Neuronal stem cell (in vitro differentiated cells): ENCODE measurements at regions not wholly inside any gene's neighbourhood (a gene's known extent, or its start where the extent isn't known, plus 50 kb on each side); places are given as distances from the start of the nearest gene placed in this dataset.

Experiments
- DNase-seq: peaks from one replicate; pipeline ENCODE4 v3.0.0-alpha.2; 2013; ENCODE audit warnings: low spot score
- H2AFZ ChIP-seq: one replicate; pipeline ENCODE4 v1.6.1; 2013; ENCODE audit warnings: mild to moderate bottlenecking, low read length, inconsistent platforms
- H2AK5ac ChIP-seq: 2 replicates; pipeline ENCODE4 v1.6.1; 2013; ENCODE audit warnings: low read depth, mild to moderate bottlenecking, inconsistent platforms, low read length, moderate library complexity, mixed read lengths
- H2BK120ac ChIP-seq: 2 replicates; pipeline ENCODE4 v1.6.1; 2013; ENCODE audit warnings: low read depth, mild to moderate bottlenecking, inconsistent platforms, low read length, moderate library complexity, mixed read lengths
- H2BK12ac ChIP-seq: one replicate; pipeline ENCODE4 v1.6.1; 2013; ENCODE audit warnings: low read length, inconsistent platforms
- H2BK15ac ChIP-seq: 2 replicates; pipeline ENCODE4 v1.6.1; 2013; ENCODE audit warnings: mild to moderate bottlenecking, low read length, inconsistent platforms, mixed read lengths
- H2BK5ac ChIP-seq: one replicate; pipeline ENCODE4 v1.6.1; 2013; ENCODE audit warnings: inconsistent platforms, mild to moderate bottlenecking, low read length, moderate library complexity
- H3K14ac ChIP-seq: one replicate; pipeline ENCODE4 v1.6.1; 2013; ENCODE audit warnings: low read length, inconsistent platforms
- H3K18ac ChIP-seq: 2 replicates; pipeline ENCODE4 v1.6.1; 2013; ENCODE audit warnings: low read length, inconsistent platforms
- H3K23ac ChIP-seq: 2 replicates; pipeline ENCODE4 v1.6.1; 2013; ENCODE audit warnings: low read depth, mild to moderate bottlenecking, mixed read lengths, low read length, inconsistent platforms; ENCODE audit not compliant: poor library complexity
- H3K27ac ChIP-seq: replicated peaks from 3 replicates; pipeline ENCODE4 v1.5.1; 2013; ENCODE audit warnings: low read length, inconsistent platforms
- H3K27me3 ChIP-seq, 3 experiments: 2 replicates each; pipeline ENCODE4 v1.6.1; 2013; ENCODE audit warnings: low read length in 3 of 3, mild to moderate bottlenecking in 2 of 3, inconsistent platforms in 1 of 3, low read depth in 1 of 3, mixed read lengths in 1 of 3, moderate library complexity in 1 of 3; ENCODE audit not compliant: control insufficient read depth in 3 of 3, insufficient read depth in 3 of 3
- H3K36me3 ChIP-seq, 2 donors: replicated peaks in 1 of 2; 2 replicates each; pipeline ENCODE4 v1.6.1; 2013; ENCODE audit warnings: low read length in 2 of 2; ENCODE audit not compliant: control insufficient read depth in 2 of 2, insufficient read depth in 2 of 2
- H3K4ac ChIP-seq: 2 replicates; pipeline ENCODE4 v1.6.1; 2013; ENCODE audit warnings: inconsistent platforms, mild to moderate bottlenecking, low read length, moderate library complexity
- H3K4me1 ChIP-seq, 2 donors: 1 replicate in 1 of 2; 2 replicates in 1 of 2; pipeline ENCODE4 v1.6.1; 2013; ENCODE audit warnings: low read length in 2 of 2, low read depth in 1 of 2; ENCODE audit not compliant: control insufficient read depth in 2 of 2, insufficient read depth in 1 of 2
- H3K4me2 ChIP-seq: one replicate; pipeline ENCODE4 v1.6.1; 2013; ENCODE audit warnings: mild to moderate bottlenecking, low read length, inconsistent platforms; ENCODE audit not compliant: insufficient read depth, poor library complexity, severe bottlenecking
- H3K4me3 ChIP-seq, 2 donors: 2 replicates each; pipeline ENCODE4 v1.5.1; 2013; ENCODE audit warnings: low read length in 2 of 2, mild to moderate bottlenecking in 2 of 2, inconsistent platforms in 1 of 2, moderate library complexity in 1 of 2
- H3K79me1 ChIP-seq: one replicate; pipeline ENCODE4 v1.6.1; 2013; ENCODE audit warnings: low read depth, mild to moderate bottlenecking, inconsistent platforms, low read length, moderate library complexity
- H3K9ac ChIP-seq: one replicate; pipeline ENCODE4 v1.6.1; 2013; ENCODE audit warnings: mild to moderate bottlenecking, low read depth, low read length, inconsistent platforms; ENCODE audit not compliant: poor library complexity
- H3K9me3 ChIP-seq, 2 donors: replicated peaks in 1 of 2; 2 replicates each; pipeline versions ENCODE3 to v1.6.1; 2013; ENCODE audit warnings: low read length in 2 of 2, mild to moderate bottlenecking in 2 of 2, inconsistent platforms in 1 of 2, low read depth in 1 of 2, mixed read lengths in 1 of 2, moderate library complexity in 1 of 2; ENCODE audit not compliant: control insufficient read depth in 2 of 2, insufficient read depth in 1 of 2
- H4K8ac ChIP-seq: one replicate; pipeline ENCODE4 v1.6.1; 2013; ENCODE audit warnings: low read depth, mild to moderate bottlenecking, inconsistent platforms, low read length, moderate library complexity
- H4K91ac ChIP-seq: one replicate; pipeline ENCODE4 v1.6.1; 2013; ENCODE audit warnings: low read length, low read depth, mild to moderate bottlenecking, inconsistent platforms; ENCODE audit not compliant: poor library complexity
- WGBS, 2 donors: extraction: QIAGEN DNeasy Blood & Tissue Kit; methylation state at CpG; one replicate each; pipeline ENCODE4 v1.1.7; 2013; ENCODE audit warnings: missing lambda C conversion rate in 2 of 2, mixed read lengths in 1 of 2; ENCODE audit not compliant: insufficient read length in 2 of 2, insufficient replicate concordance in 1 of 2; ENCODE audit errors: extremely low coverage in 2 of 2; 5-methylcytosine and 5-hydroxymethylcytosine counted together

DNA sequence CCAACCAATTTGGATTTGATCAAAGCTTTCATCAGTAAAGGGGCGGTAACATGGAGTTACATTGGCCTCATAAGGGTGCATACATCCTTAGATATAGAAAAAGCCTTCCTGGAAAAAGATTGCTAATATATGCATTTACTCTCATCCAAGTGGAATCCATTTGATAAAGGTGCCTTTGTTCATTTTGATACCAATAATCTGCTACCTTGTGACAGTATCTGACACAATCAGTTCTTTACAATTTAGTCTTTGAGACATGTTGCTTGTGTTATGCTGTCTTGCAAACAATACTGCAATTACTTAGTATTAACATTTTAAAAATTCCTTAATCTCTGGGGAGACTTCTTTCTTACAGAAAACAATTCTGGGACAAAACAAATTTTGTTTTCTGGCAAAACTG lies 654.4 kb upstream of the SLC35B3 start:
- no peak overlapping the region for H3K4ac ChIP-seq
- H2BK120ac ChIP-seq, result no peak overlapping the region
- WGBS, 2 donors, result no CpG with 5 or more reads among the region's 1 CpG
- H3K79me1 ChIP-seq, result no peaks in the 10 kb centered on the region
- H3K9ac ChIP-seq, result no peak overlapping the region
- H2BK15ac ChIP-seq, result no peak overlapping the region
- no peak overlapping the region for H3K27ac ChIP-seq
- H3K4me2 ChIP-seq, result no peak overlapping the region
- H3K4me3 ChIP-seq, result no peak overlapping the region
- H3K36me3 ChIP-seq, result no peaks in the 10 kb centered on the region
- DNase-seq, result no peak
- no peaks in the 10 kb centered on the region for H3K9me3 ChIP-seq
- H3K14ac ChIP-seq, result no peak overlapping the region
- no peak overlapping the region for H4K91ac ChIP-seq
- H3K18ac ChIP-seq, result no peak overlapping the region
- no peak overlapping the region for H2BK5ac ChIP-seq
- peaks cover 0 to 8% of the 10 kb centered on the region in 2 donors for H3K4me1 ChIP-seq
- H4K8ac ChIP-seq, result no peak overlapping the region
- H2AK5ac ChIP-seq, result no peak overlapping the region
- no peak overlapping the region for H3K23ac ChIP-seq
- peaks cover 0 to 9% (median 0%) of the 10 kb centered on the region in 3 experiments for H3K27me3 ChIP-seq
- H2AFZ ChIP-seq, result no peak overlapping the region
- no peak overlapping the region for H2BK12ac ChIP-seq

GRCh38 chr6:9087470-9087869 lies 652.1 kb upstream of the SLC35B3 start:
- no peak overlapping the region for H3K14ac ChIP-seq
- no peak overlapping the region for H3K4me3 ChIP-seq
- H4K8ac ChIP-seq, result no peak overlapping the region
- H2AFZ ChIP-seq, result no peak overlapping the region
- no peak overlapping the region for H3K4ac ChIP-seq
- no peaks in the 10 kb centered on the region for H3K36me3 ChIP-seq
- H3K79me1 ChIP-seq, result no peaks in the 10 kb centered on the region
- H3K9ac ChIP-seq, result no peak overlapping the region
- H3K27ac ChIP-seq, result no peak overlapping the region
- no CpG with 5 or more reads among the region's 5 CpGs for WGBS, 2 donors
- no peak overlapping the region for H2AK5ac ChIP-seq
- no peak overlapping the region for H2BK5ac ChIP-seq
- no peak for DNase-seq
- no peak overlapping the region for H2BK15ac ChIP-seq
- H2BK120ac ChIP-seq, result no peak overlapping the region
- peaks cover 0 to 14% of the 10 kb centered on the region in 2 donors for H3K4me1 ChIP-seq
- no peak overlapping the region for H3K23ac ChIP-seq
- H4K91ac ChIP-seq, result no peak overlapping the region
- no peak overlapping the region for H3K18ac ChIP-seq
- H3K27me3 ChIP-seq, result peaks cover 0 to under 1% (median 0%) of the 10 kb centered on the region in 3 experiments
- H2BK12ac ChIP-seq, result no peak overlapping the region
- no peak overlapping the region for H3K4me2 ChIP-seq
- no peaks in the 10 kb centered on the region for H3K9me3 ChIP-seq

DNA sequence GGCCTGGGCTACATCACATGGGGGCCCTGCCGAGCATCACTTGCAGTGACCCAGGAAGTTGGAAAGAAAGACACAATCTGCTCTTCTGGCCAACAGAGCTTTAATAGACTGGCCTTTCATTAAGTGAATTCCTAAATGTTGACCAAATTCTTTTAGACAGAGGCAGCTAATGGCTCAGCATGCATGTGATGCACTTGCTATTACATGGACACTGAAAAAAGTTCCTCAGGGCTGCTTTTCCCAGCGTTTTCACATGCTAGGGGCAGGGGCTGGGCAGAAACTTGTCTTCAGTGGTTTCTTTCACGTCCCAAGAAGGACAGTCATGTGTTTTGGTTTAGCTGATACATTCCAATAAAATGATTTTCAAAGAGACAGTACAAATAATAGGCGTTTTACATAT lies 651.0 kb upstream of the SLC35B3 start:
- Histone ChIP-seq H3K14ac (no peak overlapping the region), H3K9ac (no peak overlapping the region), H3K4me3 (no peak overlapping the region), H3K27ac (no peak overlapping the region), H3K27me3 (no peaks in the 10 kb centered on the region), H3K18ac (no peak overlapping the region), H3K79me1 (no peaks in the 10 kb centered on the region), H3K4ac (no peak overlapping the region), H2AK5ac (no peak overlapping the region), H4K91ac (no peak overlapping the region), H3K4me2 (no peak overlapping the region), H3K23ac (no peak overlapping the region), H3K36me3 (no peaks in the 10 kb centered on the region), H2BK120ac (no peak overlapping the region), H3K4me1 (peaks cover 0 to 14% of the 10 kb centered on the region in 2 donors), H3K9me3 (no peaks in the 10 kb centered on the region), H4K8ac (no peak overlapping the region), H2BK5ac (no peak overlapping the region), H2BK12ac (no peak overlapping the region), H2AFZ (no peak overlapping the region), H2BK15ac (no peak overlapping the region)
- WGBS, 2 donors, result no CpG with 5 or more reads among the region's 4 CpGs
- DNase-seq, result no peak

DNA sequence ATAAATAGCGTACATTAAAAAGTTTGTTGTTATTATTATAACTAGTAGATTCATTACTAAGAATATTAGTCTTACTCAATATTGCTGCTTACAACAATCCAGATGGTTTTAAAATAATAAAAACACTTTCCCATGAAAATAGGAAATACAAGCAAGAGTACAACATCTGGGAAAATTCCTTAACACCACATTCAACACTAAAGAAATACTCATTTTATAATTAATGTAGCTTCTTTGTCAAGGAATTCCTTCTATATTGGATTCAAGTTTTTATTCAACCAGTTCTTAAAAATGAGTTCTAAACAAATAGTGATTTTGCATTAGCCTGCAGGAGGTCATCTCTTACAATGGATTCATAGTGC lies 650.3 kb upstream of the SLC35B3 start:
- Histone ChIP-seq H3K18ac (no peak overlapping the region), H2BK15ac (no peak overlapping the region), H3K4me3 (no peak overlapping the region), H3K4ac (no peak overlapping the region), H3K79me1 (no peaks in the 10 kb centered on the region), H2BK5ac (no peak overlapping the region), H3K14ac (no peak overlapping the region), H2AK5ac (no peak overlapping the region), H3K27ac (no peak overlapping the region), H3K4me1 (peaks cover 0 to 14% of the 10 kb centered on the region in 2 donors), H3K9ac (no peak overlapping the region), H3K23ac (no peak overlapping the region), H4K8ac (no peak overlapping the region), H3K9me3 (no peaks in the 10 kb centered on the region), H2AFZ (no peak overlapping the region), H4K91ac (no peak overlapping the region), H2BK12ac (no peak overlapping the region), H3K27me3 (no peaks in the 10 kb centered on the region), H3K36me3 (no peaks in the 10 kb centered on the region), H2BK120ac (no peak overlapping the region), H3K4me2 (no peak overlapping the region)
- DNase-seq, result no peak
- no CpG with 5 or more reads among the region's 1 CpG for WGBS, 2 donors
